ENCODE measurements at regions not wholly inside any gene's neighbourhood (a gene's known extent, or its start where the extent isn't known, plus 50 kb on each side); places are given as distances from the start of the nearest gene placed in this dataset.

GRCh38 chrX:150036641-150037040 lies 98.3 kb upstream of the EOLA2 start:
- H3K27ac ChIP-seq, result peak overlapping the region; percentile 22; the same call in 1 of the 2 replicates

GRCh38 chrX:150037041-150037440 lies 98.8 kb upstream of the EOLA2 start:
- no peak overlapping the region; the same call in 1 of the 2 replicates for H3K27ac ChIP-seq
- TF ChIP-seq CTCF (conservative IDR thresholded peaks at IDR 0.05), result no peak
- no peak for TF ChIP-seq ZFX (IDR thresholded peaks at IDR 0.05)

More at GRCh38 chrX:150036641-150037040, 98.3 kb upstream of the EOLA2 start:
- TF ChIP-seq ZFX (IDR thresholded peaks at IDR 0.05) (no peak), CTCF (conservative IDR thresholded peaks at IDR 0.05) (no peak)

- TF ChIP-seq CTCF (conservative IDR thresholded peaks at IDR 0.05) (no peak), ZFX (IDR thresholded peaks at IDR 0.05) (no peak)
- H3K27ac ChIP-seq, result no peak overlapping the region
These were observed 100.0 kb upstream of the EOLA2 start for GRCh38 chrX:150038315-150038714.

- TF ChIP-seq CTCF (conservative IDR thresholded peaks at IDR 0.05) (no peak), ZFX (IDR thresholded peaks at IDR 0.05) (no peak)
- no peak overlapping the region for H3K27ac ChIP-seq
These were observed 100.8 kb upstream of the EOLA2 start for GRCh38 chrX:150038986-150039599.

GRCh38 chrX:150041208-150041607 lies 102.9 kb upstream of the EOLA2 start:
- no peak overlapping the region for H3K27ac ChIP-seq
- no peak for TF ChIP-seq CTCF (conservative IDR thresholded peaks at IDR 0.05)
- TF ChIP-seq ZFX (IDR thresholded peaks at IDR 0.05), result no peak

GRCh38 chrX:150044556-150044955 lies 106.3 kb upstream of the EOLA2 start:
- TF ChIP-seq ZFX (IDR thresholded peaks at IDR 0.05) (no peak), CTCF (conservative IDR thresholded peaks at IDR 0.05) (no peak)
- H3K27ac ChIP-seq, result no peak overlapping the region

- H3K27ac ChIP-seq, result no peak overlapping the region
- no peak for TF ChIP-seq ZFX (IDR thresholded peaks at IDR 0.05)
- TF ChIP-seq CTCF (conservative IDR thresholded peaks at IDR 0.05), result no peak
These were observed 109.5 kb upstream of the EOLA2 start for GRCh38 chrX:150047818-150048217.

All from C4-2B (cell line).